Skin of body (tissue), 1 donor: ENCODE measurements at regions not wholly inside any gene's neighbourhood (a gene's known extent, or its start where the extent isn't known, plus 50 kb on each side); places are given as distances from the start of the nearest gene placed in this dataset.
A peak's percentile ranks its signal among the peaks of the same experiment; 100 is the strongest.

ENCODE experiments used
- DNase-seq: peaks from one replicate; lab custom pipeline; 2025; lab: John Stamatoyannopoulos, UW

DNA sequence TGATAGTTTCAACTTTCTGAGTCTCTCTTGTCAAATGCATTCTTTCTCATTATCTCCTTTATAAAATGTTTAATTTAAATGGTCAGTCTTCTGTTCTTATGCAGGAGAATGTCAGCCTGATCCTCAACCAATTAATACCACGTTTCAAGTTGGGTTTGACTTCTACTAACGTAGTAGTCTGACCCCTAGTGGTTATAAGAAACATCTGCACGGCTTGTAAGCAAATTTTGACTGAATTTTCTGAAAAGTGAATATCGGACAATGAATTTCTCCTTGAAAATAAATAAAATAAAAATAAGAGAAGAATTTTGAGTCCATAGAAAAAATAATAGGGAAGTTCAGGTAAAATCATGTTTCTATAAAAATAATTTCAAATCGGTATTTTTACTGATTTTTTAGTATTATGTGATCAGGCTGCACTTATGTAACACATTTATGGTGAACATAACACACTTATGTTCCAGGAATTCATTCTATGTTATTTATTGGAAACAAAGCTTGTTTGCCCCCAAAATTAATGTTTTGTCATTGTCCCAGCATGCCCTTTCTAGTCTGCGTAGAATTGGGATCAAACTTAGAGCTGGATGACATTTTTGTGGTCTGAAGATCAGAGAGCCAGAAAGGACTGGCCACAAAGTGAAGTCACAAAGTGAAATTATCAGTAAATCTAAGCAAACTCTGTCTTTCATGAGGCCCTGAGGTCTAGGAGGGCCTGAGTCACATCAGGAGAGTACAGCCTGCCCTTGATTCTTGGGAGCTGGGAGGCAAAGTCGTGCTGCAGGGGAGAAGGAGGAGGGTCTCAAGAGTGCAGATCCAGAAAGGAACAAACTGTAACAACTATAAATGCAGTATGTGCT, 101.2 kb upstream of the STXBP6 start:
- DNase-seq: peak; percentile 30

DNA sequence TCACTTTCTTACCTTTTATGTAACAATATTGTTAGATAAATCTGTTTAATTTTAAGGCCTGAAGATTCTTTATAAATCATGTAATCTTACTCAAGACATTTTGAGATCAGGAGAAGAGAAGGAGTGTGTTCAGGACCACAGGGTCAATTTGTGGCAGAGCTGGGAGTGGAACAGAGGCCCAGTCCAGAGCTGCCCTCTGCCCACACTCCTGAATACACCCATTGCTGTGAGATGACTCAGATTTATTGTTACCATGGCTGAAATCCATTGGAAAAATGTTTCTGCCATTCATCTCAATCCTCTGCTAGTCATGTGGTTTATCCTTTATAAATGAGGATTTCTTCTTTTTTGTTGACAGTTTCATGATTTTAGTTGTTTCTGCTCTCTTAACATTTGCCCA, 100.5 kb upstream of the STXBP6 start:
- no peak for DNase-seq

DNA sequence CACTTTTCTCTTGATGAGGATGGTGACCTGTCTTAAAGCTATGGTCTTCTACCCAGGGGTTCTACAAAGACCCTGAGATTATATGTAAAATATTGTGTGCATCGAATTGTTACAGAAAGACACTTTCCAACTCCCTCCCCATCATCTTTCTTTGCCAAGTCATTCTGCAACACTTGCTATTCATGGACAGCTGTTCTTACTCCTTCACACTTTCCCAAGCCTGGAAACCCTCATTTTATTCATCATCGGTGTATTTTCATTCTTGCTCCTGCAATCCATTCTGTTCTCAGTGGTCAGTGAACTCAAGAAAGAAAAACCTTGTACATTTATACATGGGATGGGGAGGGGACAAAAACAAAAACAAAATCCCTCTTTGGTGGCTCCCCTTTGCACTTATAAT, 90.5 kb upstream of the STXBP6 start:
- DNase-seq: no peak

DNA sequence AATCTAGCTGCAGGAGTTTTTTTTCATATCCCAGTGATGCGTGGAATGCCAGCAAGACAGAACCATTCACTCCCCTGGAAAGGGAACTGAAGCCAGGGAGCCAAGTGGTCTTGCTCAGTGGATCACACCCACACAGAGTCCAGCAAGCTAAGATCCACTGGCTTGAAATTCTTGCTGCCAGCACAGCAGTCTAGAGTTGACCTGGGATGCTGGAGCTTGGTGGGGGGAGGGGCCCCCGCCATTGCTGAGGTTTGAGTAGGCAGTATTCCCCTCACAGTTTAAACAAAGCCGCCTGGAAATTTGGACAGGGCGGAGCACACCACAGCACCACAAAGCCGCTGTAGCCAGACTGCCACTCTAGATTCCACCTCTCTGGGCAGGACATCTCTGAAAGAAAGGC, 86.9 kb upstream of the STXBP6 start:
- no peak for DNase-seq

DNA sequence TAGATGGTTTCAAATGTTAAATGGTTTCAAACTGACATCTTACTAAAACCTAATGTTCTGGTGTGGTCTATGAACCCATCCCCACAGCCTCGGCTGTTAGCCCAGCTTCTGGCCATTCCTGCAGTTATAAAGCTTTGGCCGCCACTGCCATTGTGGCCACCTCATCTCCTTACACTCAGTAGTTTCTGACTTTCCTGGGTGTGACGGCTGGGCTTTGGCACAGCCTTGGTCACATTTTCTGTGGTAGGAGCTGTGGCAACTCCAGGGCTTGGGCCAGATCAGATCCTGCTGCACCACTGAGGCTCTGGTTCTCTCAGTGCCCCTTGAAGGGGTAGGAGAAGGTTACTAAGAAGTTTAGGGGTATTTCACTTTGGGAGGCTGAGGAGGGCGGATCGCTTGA, 84.2 kb upstream of the STXBP6 start:
- DNase-seq: no peak

DNA sequence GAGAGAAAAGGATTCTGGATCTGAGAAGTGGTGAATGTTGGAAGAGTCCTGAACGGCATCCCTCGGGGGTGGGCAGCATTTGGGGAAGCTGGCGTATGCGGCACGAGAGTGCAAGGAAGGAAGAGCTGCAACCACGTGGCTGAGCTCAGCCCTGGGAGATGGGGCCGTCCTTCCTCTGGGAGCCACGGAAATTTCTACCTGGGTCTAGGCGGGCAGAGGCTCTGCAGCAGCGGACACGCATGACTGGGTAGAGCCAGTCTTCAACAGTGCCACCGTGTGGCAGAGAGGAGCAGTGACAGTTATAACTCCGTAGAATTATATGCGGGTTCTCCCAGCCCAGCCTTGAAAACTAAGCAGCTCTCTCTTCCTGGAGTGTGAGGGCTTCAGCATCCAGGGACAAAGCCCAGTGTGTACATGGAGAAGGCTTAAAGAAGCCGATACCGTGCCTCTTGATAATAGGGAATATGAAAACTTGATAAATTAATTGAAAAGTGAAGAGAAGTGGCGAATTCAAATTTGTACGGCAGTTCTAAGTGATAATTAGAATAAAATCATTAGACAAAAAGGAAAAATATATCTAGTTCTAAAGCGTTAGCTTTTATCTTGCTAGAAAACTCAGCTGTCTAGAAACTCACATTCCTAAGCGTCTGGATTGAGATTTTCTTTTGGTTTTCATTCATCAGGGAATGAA, 82.9 kb upstream of the STXBP6 start:
- peak; percentile 48 for DNase-seq

DNA sequence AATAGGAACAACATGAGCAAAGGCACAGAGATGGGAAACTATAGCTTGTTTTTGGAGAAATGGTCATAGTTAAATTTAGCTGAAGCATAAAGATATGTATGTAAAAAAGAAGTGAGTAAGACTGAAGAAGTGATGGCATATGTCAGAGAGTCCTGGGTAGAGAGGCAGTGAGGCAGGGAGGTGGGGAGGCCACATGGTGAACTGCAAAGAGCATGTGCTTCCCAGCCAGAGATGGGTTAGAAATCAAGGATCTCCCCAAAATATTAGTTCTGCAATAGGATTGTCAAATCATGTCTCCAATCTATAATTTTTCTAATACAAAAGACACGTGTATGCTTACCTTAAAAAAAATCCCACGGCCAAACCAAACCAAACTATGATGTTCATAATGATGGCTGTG, 82.1 kb upstream of the STXBP6 start:
- no peak for DNase-seq

DNA sequence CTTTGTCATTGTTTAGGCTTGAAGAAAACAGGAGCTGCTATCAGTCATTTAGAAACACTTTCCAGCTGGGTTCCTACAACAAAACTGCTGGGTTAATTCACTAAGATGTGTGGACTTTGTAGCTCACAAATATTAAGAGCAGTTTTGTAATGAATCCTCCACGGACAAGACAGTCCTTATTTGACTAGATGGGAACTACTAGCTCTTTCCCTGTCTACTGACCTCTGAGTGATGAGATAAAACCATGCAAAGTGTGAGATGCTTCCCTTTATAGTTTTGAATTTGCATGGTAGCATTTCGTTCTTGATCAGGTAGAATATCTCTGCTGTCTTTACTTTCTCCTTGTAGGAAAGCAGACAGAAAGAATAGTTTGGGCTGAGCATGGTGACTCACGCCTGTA, 72.9 kb upstream of the STXBP6 start:
- DNase-seq: no peak

DNA sequence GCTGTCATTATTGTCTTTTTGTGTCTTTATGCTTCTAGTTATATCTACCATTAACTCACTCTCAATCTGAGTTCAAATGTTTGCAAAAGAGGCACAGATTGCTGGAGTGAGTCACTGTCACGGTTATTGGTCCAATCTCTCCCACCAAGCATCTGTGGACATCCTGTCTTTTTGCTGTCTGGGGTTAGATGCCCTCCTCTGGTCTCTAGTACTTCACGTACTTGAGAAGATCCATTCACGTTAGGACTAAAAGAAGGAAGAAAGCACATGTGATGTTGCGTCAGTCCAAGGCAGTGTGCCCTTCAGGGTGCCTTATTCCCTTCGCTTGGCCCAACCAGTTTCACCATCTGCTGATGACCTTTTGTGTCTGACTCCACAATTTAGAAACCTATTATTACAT, 72.3 kb upstream of the STXBP6 start:
- no peak for DNase-seq

DNA sequence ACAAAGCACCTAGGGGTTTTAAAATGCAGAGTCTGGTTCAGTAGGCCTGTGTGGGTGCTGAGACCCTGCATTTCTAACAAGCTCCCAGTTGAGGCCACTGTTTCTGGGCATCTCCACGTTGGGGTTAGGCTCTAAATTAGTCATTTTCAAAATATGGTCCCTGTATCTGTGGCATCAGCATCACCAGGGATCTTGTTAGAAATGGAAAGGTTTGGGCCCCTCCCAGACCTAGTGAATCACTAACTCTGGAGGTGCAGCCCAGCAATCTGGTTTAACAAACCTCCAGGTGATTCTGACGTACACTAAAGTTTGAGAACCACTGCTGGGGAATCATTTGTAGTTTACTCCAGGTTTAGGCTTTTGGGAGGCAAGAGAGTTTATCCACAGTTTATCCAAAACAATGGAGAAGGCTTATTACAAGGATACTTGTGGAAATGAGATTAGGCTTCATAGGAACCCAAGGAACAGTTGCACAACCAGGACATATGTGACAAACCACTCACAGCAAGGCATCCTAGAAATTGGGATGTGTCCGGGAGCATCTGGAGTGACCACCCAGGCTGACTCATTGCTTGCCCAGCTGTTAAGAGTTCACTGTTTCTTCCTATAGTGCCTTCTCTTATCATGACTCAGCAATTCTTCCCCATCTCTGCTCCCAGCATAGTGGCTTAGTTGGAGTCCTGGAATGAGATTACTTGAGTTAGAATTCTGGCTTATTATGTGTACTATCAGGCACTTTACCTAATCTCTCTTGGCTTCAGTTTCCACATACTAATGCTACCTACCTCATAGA, 71.6 kb upstream of the STXBP6 start:
- peak; percentile 32 for DNase-seq

DNA sequence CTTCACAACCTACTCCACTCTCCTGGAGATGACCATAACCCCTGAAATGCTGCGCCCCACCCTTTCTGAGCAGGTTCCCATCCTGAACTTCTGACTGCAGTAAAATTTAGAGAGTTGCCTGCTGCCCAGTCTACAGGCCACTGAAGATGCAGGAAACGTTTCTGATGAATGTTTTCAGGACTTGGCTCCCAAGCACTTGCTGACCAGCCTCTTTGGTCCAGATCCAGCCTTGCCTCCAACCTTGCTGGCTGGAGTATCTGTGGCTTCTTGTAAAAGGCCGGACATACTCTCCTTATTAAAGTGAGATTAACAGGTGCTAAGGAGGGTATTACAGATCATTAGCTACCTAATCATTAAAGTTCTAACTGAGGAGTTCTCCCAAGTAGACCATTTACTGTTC, 70.3 kb upstream of the STXBP6 start:
- no peak for DNase-seq

DNA sequence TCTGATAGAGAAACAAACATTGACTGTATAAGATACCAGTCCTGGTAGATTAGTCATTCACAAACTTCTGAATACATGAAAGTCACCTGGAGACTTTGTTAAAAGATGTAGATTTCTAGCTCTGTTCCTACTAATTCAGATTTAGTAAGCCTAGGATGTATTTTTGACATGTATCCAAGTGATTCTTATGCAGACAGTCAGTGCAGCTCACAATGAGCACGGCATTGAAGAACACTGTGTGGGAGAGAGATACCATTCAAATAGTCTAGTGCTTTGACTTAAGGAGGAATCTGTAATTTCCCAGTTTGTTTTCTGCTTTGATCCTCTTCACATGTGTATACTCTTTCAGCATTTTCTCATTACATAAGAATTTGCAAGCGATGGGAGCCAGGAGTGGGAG, 68.7 kb upstream of the STXBP6 start:
- DNase-seq: no peak

DNA sequence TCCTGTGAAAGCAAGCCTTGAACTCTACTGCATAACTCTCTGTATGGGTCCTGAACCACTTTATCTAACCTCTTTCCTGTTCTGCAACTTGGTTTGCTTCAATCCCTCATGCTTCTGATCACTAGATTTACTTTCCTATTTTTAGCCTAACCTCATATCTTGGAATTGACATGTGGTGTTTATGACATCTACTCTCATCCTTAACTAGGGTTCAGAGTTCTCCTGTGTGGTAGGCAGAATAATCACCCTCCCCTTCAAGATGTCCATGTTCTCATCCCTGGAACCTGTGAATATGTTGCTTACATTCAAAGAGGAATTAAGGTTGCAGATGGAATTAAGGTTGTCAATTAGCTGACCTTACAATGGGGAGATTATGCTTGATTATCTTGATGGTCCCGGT, 67.4 kb upstream of the STXBP6 start:
- DNase-seq: no peak

DNA sequence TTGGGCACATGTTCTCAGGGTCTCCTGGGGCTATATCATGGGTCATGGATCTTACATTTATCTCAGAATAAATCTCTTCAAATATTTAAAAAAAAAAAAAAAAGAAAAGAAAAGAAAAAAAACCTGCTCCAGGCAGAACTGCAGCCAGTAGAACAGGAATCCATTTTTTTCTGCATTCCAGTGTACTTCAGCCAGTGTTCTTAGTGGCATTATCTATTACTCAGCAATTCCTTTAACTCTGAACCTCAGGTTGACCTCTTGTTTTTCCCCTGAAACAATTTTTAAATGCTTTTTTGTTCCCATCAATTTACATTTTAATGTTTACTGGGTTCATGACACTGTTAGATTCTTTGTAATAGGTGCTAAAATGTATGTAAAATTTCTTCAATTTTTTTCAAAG, 66.7 kb upstream of the STXBP6 start:
- DNase-seq: no peak

DNA sequence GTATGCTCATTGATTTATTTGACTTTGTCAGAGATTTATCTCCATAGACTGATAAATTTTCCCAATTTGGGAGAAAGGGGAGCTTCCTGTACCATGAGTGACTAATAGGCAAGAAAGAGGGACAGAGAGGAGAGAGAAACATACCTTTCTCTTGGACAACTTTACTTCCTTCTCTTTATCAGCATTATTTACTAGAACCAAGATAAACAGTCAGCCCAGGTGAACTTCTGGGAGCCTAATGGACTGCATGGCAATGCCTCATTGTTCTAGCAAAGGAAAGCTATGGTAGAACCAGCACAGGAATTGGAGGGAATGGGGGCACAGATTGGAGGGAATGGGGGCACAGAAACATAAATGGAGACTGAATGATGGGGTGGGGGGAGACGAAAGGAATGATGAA, 63.4 kb upstream of the STXBP6 start:
- DNase-seq: no peak

DNA sequence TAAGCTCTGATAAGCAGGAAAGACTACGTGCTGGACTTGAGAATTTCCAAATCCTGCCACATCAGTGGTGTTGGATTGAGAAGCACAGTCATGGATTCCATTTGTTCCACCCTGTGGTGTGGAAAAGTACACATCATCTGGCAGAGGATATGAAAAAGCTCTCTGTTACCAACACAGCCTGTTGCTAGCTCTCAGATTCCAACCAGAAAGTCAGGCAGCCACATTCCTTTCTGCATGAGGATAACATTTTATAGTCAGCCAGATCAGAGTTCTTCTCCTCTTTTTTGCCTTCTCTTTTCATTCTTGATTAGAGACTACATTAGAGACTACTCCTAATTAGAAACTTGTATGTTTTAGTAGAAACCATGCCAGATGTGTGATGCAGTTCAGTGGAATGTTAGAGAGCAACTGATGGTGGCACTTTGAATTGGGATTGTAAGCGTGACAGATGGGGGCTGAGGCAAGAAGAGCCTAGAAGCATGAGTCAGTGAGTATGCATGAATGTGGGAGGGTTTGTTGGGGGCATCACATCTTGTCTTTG, 61.2 kb upstream of the STXBP6 start:
- peak; percentile 92 for DNase-seq

DNA sequence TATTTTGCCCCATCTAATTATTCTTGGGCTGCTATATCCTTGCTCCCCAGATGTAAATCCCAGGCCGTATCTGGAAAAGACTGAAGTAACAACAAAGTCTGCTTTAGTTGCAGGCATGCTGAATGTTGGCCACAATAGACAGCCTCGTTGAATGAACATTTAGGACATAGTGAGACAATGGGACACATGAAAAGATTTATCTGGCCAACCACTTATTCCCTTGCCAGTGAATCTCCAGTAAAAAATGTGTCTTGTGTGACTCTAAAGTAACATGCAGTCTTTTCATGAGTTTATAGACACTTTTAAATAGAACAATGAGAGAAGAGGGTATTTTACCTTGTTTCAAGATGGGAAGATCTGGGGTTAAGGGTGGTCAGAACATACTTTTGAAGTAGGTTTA, 60.2 kb upstream of the STXBP6 start:
- DNase-seq: no peak

DNA sequence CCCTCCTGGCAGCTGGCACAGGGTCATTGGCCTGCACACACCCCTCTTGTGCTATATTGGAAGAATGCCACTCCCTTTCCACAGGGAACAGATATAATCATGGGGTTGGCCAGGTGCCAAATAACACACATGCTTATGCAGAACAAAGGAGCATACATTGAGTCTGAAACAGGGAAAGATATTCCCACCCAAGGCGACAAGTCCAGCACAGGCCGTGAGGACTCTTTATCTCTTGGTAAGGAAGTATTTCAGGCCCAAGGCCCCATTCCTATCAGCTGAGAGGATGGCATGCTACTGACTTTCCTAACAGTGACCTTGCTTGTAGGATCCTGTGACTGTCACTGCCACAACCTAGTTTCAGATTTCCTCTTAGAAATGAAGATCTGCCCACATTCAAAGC, 59.0 kb upstream of the STXBP6 start:
- DNase-seq: peak; percentile 15

DNA sequence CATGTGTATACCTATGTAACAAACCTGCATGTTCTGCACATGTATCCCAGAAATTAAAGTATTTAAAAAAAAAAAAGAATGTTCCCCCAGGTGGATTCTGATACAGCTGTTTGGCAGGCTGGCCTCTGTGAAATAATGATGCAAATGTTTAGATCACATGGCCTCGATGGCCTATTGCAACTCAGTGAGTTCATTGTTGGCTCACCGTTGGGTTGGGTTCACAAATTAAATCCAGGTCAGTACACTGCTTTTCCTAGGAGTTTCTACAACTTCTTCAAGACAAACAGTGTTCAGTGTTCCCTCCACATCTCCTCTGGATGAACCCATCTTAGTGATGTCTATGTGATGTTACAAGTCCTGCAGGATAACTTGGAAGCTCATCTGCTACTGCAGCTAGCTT, 58.3 kb upstream of the STXBP6 start:
- no peak for DNase-seq

DNA sequence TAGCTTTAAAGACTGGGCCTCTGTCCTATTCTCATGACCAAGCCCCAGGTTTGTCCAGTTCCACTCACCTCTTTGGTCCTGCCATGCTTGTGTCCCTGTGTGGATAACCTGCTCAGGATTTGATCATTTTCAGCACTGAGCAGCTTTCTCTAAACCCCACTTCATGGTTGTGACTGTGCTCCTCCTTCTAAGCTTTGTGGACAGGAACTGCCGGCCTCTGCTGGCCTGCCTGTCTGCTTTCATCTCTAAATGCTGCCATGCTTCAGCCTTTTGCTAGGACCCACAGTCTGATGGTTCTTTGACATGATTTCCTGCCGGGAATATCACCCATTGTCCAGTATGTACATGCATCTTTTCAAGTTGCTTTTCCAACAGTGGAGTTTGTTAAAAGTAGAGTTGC, 53.9 kb upstream of the STXBP6 start:
- DNase-seq: no peak

DNA sequence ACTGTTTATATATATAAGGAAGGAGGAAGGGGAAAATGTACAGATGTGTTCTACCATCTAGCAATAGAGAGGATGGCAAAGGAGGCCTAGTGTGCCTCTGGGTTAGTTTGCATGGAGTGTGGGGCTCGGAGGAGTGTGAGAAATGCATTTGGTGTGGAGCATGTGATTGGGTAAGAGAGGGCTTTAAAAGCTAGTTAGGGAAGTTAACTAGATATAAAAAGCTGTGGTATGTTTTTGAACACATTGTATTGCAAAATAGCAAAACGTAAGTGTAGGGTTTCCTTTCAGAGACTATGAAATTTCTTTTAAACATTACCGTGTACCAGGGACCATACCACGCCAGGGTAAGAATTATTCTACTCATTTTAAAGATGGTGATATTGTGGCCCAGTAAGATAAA, 53.3 kb upstream of the STXBP6 start:
- DNase-seq: no peak

DNA sequence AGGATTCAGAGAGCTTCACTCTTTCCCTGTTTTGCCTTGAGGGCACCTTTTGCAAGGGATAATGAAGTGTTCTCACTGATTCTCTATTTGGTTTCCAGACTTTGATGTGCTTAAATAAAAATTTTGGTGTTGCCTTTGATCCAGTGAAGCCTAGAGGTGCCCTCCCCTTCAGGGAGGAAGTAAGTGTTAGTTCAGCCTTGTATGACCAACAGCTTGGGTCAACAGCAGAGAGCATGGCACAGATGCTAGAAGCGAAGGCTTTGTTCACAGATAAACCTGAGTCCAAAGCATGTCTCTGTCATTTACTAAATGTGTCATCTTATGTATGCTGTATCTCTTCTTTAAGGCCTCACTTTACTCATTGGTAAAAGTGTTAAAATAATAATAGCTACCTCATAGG, 52.8 kb upstream of the STXBP6 start:
- DNase-seq: no peak
